Activated naive CD4-positive, alpha-beta T cell treated with anti-CD3 and anti-CD28 coated beads for 36 hours (primary cell): ENCODE measurements at regions not wholly inside any gene's neighbourhood (a gene's known extent, or its start where the extent isn't known, plus 50 kb on each side); places are given as distances from the start of the nearest gene placed in this dataset.

ENCODE experiments used
- CTCF ChIA-PET: fragments of 350-600 bp; sonication (Branson Sonifier 250); formaldehyde crosslinking; loops from one replicate; lab custom pipeline; 2021; ENCODE audit warnings: antibody characterized with exemption; lab: Charles Lee
- DNase-seq: peaks from one replicate; pipeline ENCODE4 v3.0.0-alpha.2; 2020
- H3K27ac Mint-ChIP-seq: one replicate; pipeline ENCODE4 v1.8.0; 2021; ENCODE audit warnings: mild to moderate bottlenecking, mixed read lengths
- H3K27me3 Mint-ChIP-seq: one replicate; pipeline ENCODE4 v1.8.0; 2021; ENCODE audit warnings: low read depth, mixed read lengths
- H3K36me3 Mint-ChIP-seq: one replicate; pipeline ENCODE4 v1.8.0; 2021; ENCODE audit warnings: low read depth, mixed read lengths
- H3K4me1 Mint-ChIP-seq: one replicate; pipeline ENCODE4 v1.8.0; 2021; ENCODE audit warnings: low read depth, mixed read lengths
- H3K4me3 Mint-ChIP-seq: one replicate; pipeline ENCODE4 v1.8.0; 2021; ENCODE audit warnings: mild to moderate bottlenecking, moderate library complexity, mixed read lengths
- H3K9me3 Mint-ChIP-seq: one replicate; pipeline ENCODE4 v1.8.0; 2021; ENCODE audit warnings: mixed read lengths
- intact Hi-C: fragments of 100-400 bp; cut with micrococcal nuclease; formaldehyde crosslinking; loops from one replicate; pipeline ENCODE4 v1.15.1; 2023

GRCh38 chr14:101112351-101113107 lies 209.0 kb upstream of the RTL1 start:
- Mint-ChIP-seq H3K27me3 (peaks cover 4% of the 10 kb centered on the region), H3K27ac (no peak overlapping the region), H3K9me3 (no peaks in the 10 kb centered on the region), H3K4me1 (no peaks in the 10 kb centered on the region), H3K4me3 (no peak overlapping the region), H3K36me3 (no peaks in the 10 kb centered on the region)
- intact Hi-C loops, result no loop called here
- no peak for DNase-seq
- CTCF ChIA-PET, result no interaction called here

GRCh38 chr14:101113108-101113612 lies 209.6 kb upstream of the RTL1 start:
- CTCF ChIA-PET, result no interaction called here
- Mint-ChIP-seq H3K9me3 (no peaks in the 10 kb centered on the region), H3K27ac (no peak overlapping the region), H3K4me3 (no peak overlapping the region), H3K4me1 (no peaks in the 10 kb centered on the region), H3K36me3 (no peaks in the 10 kb centered on the region), H3K27me3 (peaks cover 4% of the 10 kb centered on the region)
- DNase-seq, result no peak
- intact Hi-C loops, result no loop called here

- Mint-ChIP-seq H3K27me3 (peaks cover 4% of the 10 kb centered on the region), H3K36me3 (no peaks in the 10 kb centered on the region), H3K9me3 (no peaks in the 10 kb centered on the region), H3K27ac (no peak overlapping the region), H3K4me1 (no peaks in the 10 kb centered on the region), H3K4me3 (no peak overlapping the region)
- intact Hi-C loops, result no loop called here
- DNase-seq, result no peak
- CTCF ChIA-PET, result no interaction called here
Measured at GRCh38 chr14:101113835-101114725, 210.6 kb upstream of the RTL1 start.

- Mint-ChIP-seq H3K9me3 (no peaks in the 10 kb centered on the region), H3K4me1 (peaks cover 2% of the 10 kb centered on the region), H3K27ac (no peak overlapping the region), H3K27me3 (peaks cover 7% of the 10 kb centered on the region), H3K4me3 (no peak overlapping the region), H3K36me3 (no peaks in the 10 kb centered on the region)
- no peak for DNase-seq
- CTCF ChIA-PET, result no interaction called here
- intact Hi-C loops, result no loop called here
Measured at GRCh38 chr14:101114726-101115515, 211.4 kb upstream of the RTL1 start.

GRCh38 chr14:101115652-101116051 lies 212.1 kb upstream of the RTL1 start:
- H3K4me3 Mint-ChIP-seq, result no peak overlapping the region
- H3K36me3 Mint-ChIP-seq, result no peaks in the 10 kb centered on the region
- H3K9me3 Mint-ChIP-seq, result no peaks in the 10 kb centered on the region
- CTCF ChIA-PET, result no interaction called here
- H3K27ac Mint-ChIP-seq, result no peak overlapping the region
- intact Hi-C loops, result no loop called here
- H3K4me1 Mint-ChIP-seq, result peaks cover 8% of the 10 kb centered on the region
- no peak for DNase-seq
- H3K27me3 Mint-ChIP-seq, result peaks cover 7% of the 10 kb centered on the region

GRCh38 chr14:101116065-101116464 lies 212.5 kb upstream of the RTL1 start:
- intact Hi-C loops, result no loop called here
- CTCF ChIA-PET, result no interaction called here
- no peak overlapping the region for H3K27ac Mint-ChIP-seq

GRCh38 chr14:101116486-101117130 lies 213.1 kb upstream of the RTL1 start:
- Mint-ChIP-seq H3K4me3 (no peak overlapping the region), H3K27ac (no peak overlapping the region), H3K4me1 (peaks cover 18% of the 10 kb centered on the region), H3K9me3 (no peaks in the 10 kb centered on the region), H3K36me3 (no peaks in the 10 kb centered on the region), H3K27me3 (peaks cover 7% of the 10 kb centered on the region)
- no peak for DNase-seq
- CTCF ChIA-PET, result no interaction called here
- intact Hi-C loops, result no loop called here

More at GRCh38 chr14:101116065-101116464, 212.5 kb upstream of the RTL1 start:
- no peaks in the 10 kb centered on the region for H3K36me3 Mint-ChIP-seq
- no peaks in the 10 kb centered on the region for H3K9me3 Mint-ChIP-seq
- H3K4me1 Mint-ChIP-seq, result peaks cover 12% of the 10 kb centered on the region
- H3K4me3 Mint-ChIP-seq, result no peak overlapping the region
- no peak for DNase-seq
- peaks cover 7% of the 10 kb centered on the region for H3K27me3 Mint-ChIP-seq

- Mint-ChIP-seq H3K9me3 (no peaks in the 10 kb centered on the region), H3K4me1 (peaks cover 19% of the 10 kb centered on the region), H3K27ac (no peak overlapping the region), H3K27me3 (peaks cover 7% of the 10 kb centered on the region), H3K4me3 (no peak overlapping the region), H3K36me3 (no peaks in the 10 kb centered on the region)
- intact Hi-C loops, result no loop called here
- no peak for DNase-seq
- CTCF ChIA-PET, result no interaction called here
Measured at GRCh38 chr14:101117543-101117942, 214.0 kb upstream of the RTL1 start.

GRCh38 chr14:101118233-101118632 lies 214.7 kb upstream of the RTL1 start:
- Mint-ChIP-seq H3K4me3 (no peak overlapping the region), H3K27ac (no peak overlapping the region), H3K36me3 (no peaks in the 10 kb centered on the region), H3K27me3 (peaks cover 7% of the 10 kb centered on the region), H3K9me3 (no peaks in the 10 kb centered on the region), H3K4me1 (peaks cover 19% of the 10 kb centered on the region)
- no peak for DNase-seq
- intact Hi-C loops, result no loop called here
- CTCF ChIA-PET, result no interaction called here

GRCh38 chr14:101118746-101119591 lies 215.4 kb upstream of the RTL1 start:
- H3K27ac Mint-ChIP-seq, result no peak overlapping the region
- peak; percentile 0 for DNase-seq
- intact Hi-C loops, result no loop called here
- H3K4me3 Mint-ChIP-seq, result no peak overlapping the region
- H3K36me3 Mint-ChIP-seq, result no peaks in the 10 kb centered on the region
- H3K9me3 Mint-ChIP-seq, result no peaks in the 10 kb centered on the region
- peaks cover 7% of the 10 kb centered on the region for H3K27me3 Mint-ChIP-seq
- H3K4me1 Mint-ChIP-seq, result peaks cover 19% of the 10 kb centered on the region
- CTCF ChIA-PET, result no interaction called here

GRCh38 chr14:101119830-101120571 lies 216.5 kb upstream of the RTL1 start:
- no peaks in the 10 kb centered on the region for H3K36me3 Mint-ChIP-seq
- CTCF ChIA-PET, result no interaction called here
- no peak for DNase-seq
- no peaks in the 10 kb centered on the region for H3K9me3 Mint-ChIP-seq
- no peak overlapping the region for H3K27ac Mint-ChIP-seq
- H3K4me1 Mint-ChIP-seq, result peaks cover 19% of the 10 kb centered on the region
- peaks cover 6% of the 10 kb centered on the region for H3K27me3 Mint-ChIP-seq
- peak overlapping the region; percentile 68 for H3K4me3 Mint-ChIP-seq
- intact Hi-C loops, result no loop called here
